H7 (cell line): ENCODE measurements at regions not wholly inside any gene's neighbourhood (a gene's known extent, or its start where the extent isn't known, plus 50 kb on each side); places are given as distances from the start of the nearest gene placed in this dataset.
"Not testable (repeated sequence)": the region's sequence is repeated elsewhere in the genome, so short reads cannot be mapped to it uniquely, and the experiment has no call there.

Experiments
- DNase-seq: peaks from one replicate; pipeline ENCODE4 v3.0.0; 2012
- H3K27me3 ChIP-seq: 2 replicates; pipeline ENCODE4 v1.6.0; 2011; ENCODE audit warnings: mild to moderate bottlenecking, low read length; ENCODE audit not compliant: control insufficient read depth, insufficient read depth
- H3K36me3 ChIP-seq: replicated peaks from 2 replicates; pipeline ENCODE4 v1.5.1; 2011; ENCODE audit warnings: low read length; ENCODE audit not compliant: control insufficient read depth, insufficient read depth
- H3K4me3 ChIP-seq: 2 replicates; pipeline ENCODE4 v1.5.1; 2011; ENCODE audit warnings: low read depth, mild to moderate bottlenecking, control low read depth, low read length, moderate library complexity; ENCODE audit not compliant: insufficient read depth

- Histone ChIP-seq H3K27me3 (no peaks in the 10 kb centered on the region), H3K4me3 (no peak overlapping the region; the same call in 1 of the 2 replicates), H3K36me3 (no peaks in the 10 kb centered on the region)
- peak; percentile 58 for DNase-seq
These were observed 74.9 kb upstream of the MFGE8 start for GRCh38 chr15:88987934-88988671.

GRCh38 chr15:88989578-88989977, 76.4 kb upstream of the MFGE8 start:
- H3K36me3 ChIP-seq: no peaks in the 10 kb centered on the region
- H3K4me3 ChIP-seq: no peak overlapping the region
- no peaks in the 10 kb centered on the region for H3K27me3 ChIP-seq
- no peak for DNase-seq

- Histone ChIP-seq H3K4me3 (no peak overlapping the region), H3K27me3 (no peaks in the 10 kb centered on the region), H3K36me3 (no peaks in the 10 kb centered on the region)
- no peak for DNase-seq
These were observed 77.1 kb upstream of the MFGE8 start for GRCh38 chr15:88990185-88990679.

- Histone ChIP-seq H3K27me3 (peaks cover 4% of the 10 kb centered on the region; the same call in 1 of the 2 replicates), H3K36me3 (no peaks in the 10 kb centered on the region), H3K4me3 (no peak overlapping the region)
- no peak for DNase-seq
These were observed 79.0 kb upstream of the MFGE8 start for GRCh38 chr15:88992216-88992615.

- Histone ChIP-seq H3K27me3 (peaks cover 9% of the 10 kb centered on the region), H3K4me3 (no peak overlapping the region), H3K36me3 (no peaks in the 10 kb centered on the region)
- no peak for DNase-seq
These were observed 79.8 kb upstream of the MFGE8 start for GRCh38 chr15:88992912-88993376.

- H3K4me3 ChIP-seq: no peak overlapping the region
- H3K27me3 ChIP-seq: peaks cover 9% of the 10 kb centered on the region
- no peak for DNase-seq
- H3K36me3 ChIP-seq: no peaks in the 10 kb centered on the region
These were observed 80.5 kb upstream of the MFGE8 start for GRCh38 chr15:88993662-88994061.

- no peaks in the 10 kb centered on the region for H3K36me3 ChIP-seq
- peaks cover 9% of the 10 kb centered on the region for H3K27me3 ChIP-seq
- DNase-seq: no peak
- no peak overlapping the region; the same call in 1 of the 2 replicates for H3K4me3 ChIP-seq
These were observed 81.1 kb upstream of the MFGE8 start for GRCh38 chr15:88994286-88994685.

- DNase-seq: no peak
- Histone ChIP-seq H3K27me3 (peaks cover 9% of the 10 kb centered on the region), H3K4me3 (no peak overlapping the region), H3K36me3 (no peaks in the 10 kb centered on the region)
These were observed 82.3 kb upstream of the MFGE8 start for GRCh38 chr15:88995449-88995848.

- Histone ChIP-seq H3K4me3 (no peak overlapping the region), H3K36me3 (no peaks in the 10 kb centered on the region), H3K27me3 (peaks cover 9% of the 10 kb centered on the region)
- no peak for DNase-seq
These were observed 84.4 kb upstream of the MFGE8 start for GRCh38 chr15:88997531-88997930.

- Histone ChIP-seq H3K27me3 (peaks cover 9% of the 10 kb centered on the region), H3K4me3 (no peak overlapping the region), H3K36me3 (no peaks in the 10 kb centered on the region)
- peak; percentile 75 for DNase-seq
These were observed 86.0 kb upstream of the MFGE8 start for GRCh38 chr15:88998980-88999713.

GRCh38 chr15:89001708-89002275, 86.5 kb upstream of the ABHD2 start:
- H3K27me3 ChIP-seq, H3K36me3 ChIP-seq, DNase-seq, H3K4me3 ChIP-seq: not testable (repeated sequence)

GRCh38 chr15:89002281-89002761, 85.9 kb upstream of the ABHD2 start:
- peaks cover 4% of the 10 kb centered on the region for H3K27me3 ChIP-seq
- no peaks in the 10 kb centered on the region for H3K36me3 ChIP-seq
- no peak for DNase-seq
- no peak overlapping the region for H3K4me3 ChIP-seq

- no peak overlapping the region for H3K4me3 ChIP-seq
- H3K36me3 ChIP-seq: no peaks in the 10 kb centered on the region
These were observed 85.4 kb upstream of the ABHD2 start for GRCh38 chr15:89002830-89003229.

GRCh38 chr15:89003865-89004725, 84.2 kb upstream of the ABHD2 start:
- peak; percentile 86 for DNase-seq
- Histone ChIP-seq H3K27me3 (no peaks in the 10 kb centered on the region; the same call in 1 of the 2 replicates), H3K36me3 (no peaks in the 10 kb centered on the region)

More at GRCh38 chr15:89002830-89003229, 85.4 kb upstream of the ABHD2 start:
- no peaks in the 10 kb centered on the region; the same call in 1 of the 2 replicates for H3K27me3 ChIP-seq
- DNase-seq: no peak

More at GRCh38 chr15:89003865-89004725, 84.2 kb upstream of the ABHD2 start:
- H3K4me3 ChIP-seq: no peak overlapping the region
